ENCODE measurements at regions not wholly inside any gene's neighbourhood (a gene's known extent, or its start where the extent isn't known, plus 50 kb on each side); places are given as distances from the start of the nearest gene placed in this dataset.

DNA sequence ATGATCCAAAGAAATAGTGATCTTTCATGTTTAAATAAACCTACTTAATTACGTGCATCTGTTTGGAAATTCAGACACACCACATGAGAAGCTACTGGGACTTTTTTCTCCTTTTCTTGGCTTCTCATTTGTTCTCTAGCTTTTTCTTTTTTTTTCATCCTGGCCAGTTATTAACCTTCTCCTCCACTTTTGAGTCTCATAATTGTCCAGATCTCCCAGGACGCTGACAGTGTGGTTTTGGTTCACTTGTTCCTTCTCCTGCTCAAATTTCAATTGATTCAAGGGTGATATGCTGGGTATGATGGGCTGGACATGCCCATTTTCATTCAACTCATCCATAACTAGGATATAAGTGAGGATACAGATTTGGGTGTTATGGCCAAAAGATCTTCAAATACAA is 152.3 kb downstream of the TM9SF2 start:
- TF ChIP-seq CTCF (IDR thresholded peaks at IDR 0.05) (no peak), POLR2A (IDR thresholded peaks at IDR 0.05) (no peak)
